ENCODE measurements at regions not wholly inside any gene's neighbourhood (a gene's known extent, or its start where the extent isn't known, plus 50 kb on each side); places are given as distances from the start of the nearest gene placed in this dataset.

DNA sequence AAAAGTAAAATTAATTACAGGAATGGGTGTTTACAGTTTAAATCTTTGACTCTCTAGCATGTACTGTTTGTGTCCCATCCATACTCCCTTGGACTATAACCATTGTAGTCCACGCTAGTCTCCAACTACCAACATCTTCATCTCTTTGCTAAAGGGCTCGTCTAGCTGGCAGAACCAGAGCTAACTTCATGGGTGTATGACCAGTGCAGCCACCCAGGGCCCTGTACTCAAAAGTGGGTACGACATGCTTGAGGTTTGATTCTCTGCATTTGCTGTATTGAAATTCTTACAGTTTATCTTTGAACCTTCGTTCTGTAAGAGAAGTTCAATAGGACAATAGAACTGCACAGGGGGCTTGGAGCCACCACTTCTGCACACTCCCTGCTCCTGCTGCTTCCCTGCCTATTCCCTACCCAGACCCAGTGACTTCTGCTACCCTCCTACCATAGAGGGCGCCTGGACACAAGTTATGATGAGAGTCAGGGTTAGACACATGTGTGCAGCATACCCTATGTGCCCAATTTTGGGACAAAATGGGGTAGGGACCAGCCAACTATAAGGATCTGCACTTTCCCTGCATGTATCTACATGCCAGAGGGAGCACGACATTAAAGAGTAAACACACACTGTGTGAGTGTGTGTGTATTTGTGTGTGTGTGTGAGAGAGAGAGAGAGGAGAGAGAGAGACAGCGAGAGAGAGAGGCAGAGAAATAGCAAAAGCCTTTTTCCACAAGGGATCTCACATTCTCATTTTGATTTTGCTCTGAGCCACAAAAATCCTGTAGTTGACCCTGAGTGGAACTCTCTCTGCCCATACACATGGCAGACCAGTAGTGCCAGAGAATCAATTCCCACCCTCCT, 59.0 kb upstream of the NECTIN3 start:
- DNase-seq (ENCODE audit: low spot score), result no peak
